Glutamatergic neuron (in vitro differentiated cells): ENCODE measurements at regions not wholly inside any gene's neighbourhood (a gene's known extent, or its start where the extent isn't known, plus 50 kb on each side); places are given as distances from the start of the nearest gene placed in this dataset.

ENCODE experiments used
- DNase-seq: peaks from one replicate; pipeline ENCODE4 v3.0.0; 2022
- H3K27ac Mint-ChIP-seq: one replicate; pipeline ENCODE4 v1.8.0; 2020; ENCODE audit warnings: mild to moderate bottlenecking, mixed read lengths, inconsistent platforms; ENCODE audit not compliant: unreplicated experiment
- H3K27me3 Mint-ChIP-seq: one replicate; pipeline ENCODE4 v1.8.0; 2020; ENCODE audit warnings: mild to moderate bottlenecking, moderate library complexity, mixed read lengths, inconsistent platforms; ENCODE audit not compliant: unreplicated experiment
- H3K36me3 Mint-ChIP-seq: one replicate; pipeline ENCODE4 v1.8.0; 2020; ENCODE audit warnings: mild to moderate bottlenecking, mixed read lengths, inconsistent platforms; ENCODE audit not compliant: unreplicated experiment
- H3K4me1 Mint-ChIP-seq: one replicate; pipeline ENCODE4 v1.8.0; 2020; ENCODE audit warnings: mild to moderate bottlenecking, low read depth, mixed read lengths, inconsistent platforms; ENCODE audit not compliant: unreplicated experiment
- H3K4me3 Mint-ChIP-seq: one replicate; pipeline ENCODE4 v1.8.0; 2020; ENCODE audit warnings: mild to moderate bottlenecking, mixed read lengths, inconsistent platforms; ENCODE audit not compliant: unreplicated experiment
- H3K9me3 Mint-ChIP-seq: one replicate; pipeline ENCODE4 v1.8.0; 2020; ENCODE audit warnings: mild to moderate bottlenecking, moderate library complexity, mixed read lengths, inconsistent platforms; ENCODE audit not compliant: unreplicated experiment
- CTCF ChIP-seq: fragments of 200-600 bp; sonication (generic); IDR thresholded peaks from one replicate; pipeline ENCODE4 v1.5.0; 2021; ENCODE audit not compliant: partially characterized antibody, unreplicated experiment

GRCh38 chr4:144465546-144465945 is 180.4 kb upstream of the HHIP start:
- TF ChIP-seq CTCF, result no peak
- Mint-ChIP-seq H3K36me3 (no peaks in the 10 kb centered on the region), H3K27me3 (peaks cover 2% of the 10 kb centered on the region), H3K27ac (no peak overlapping the region), H3K9me3 (no peaks in the 10 kb centered on the region), H3K4me1 (no peaks in the 10 kb centered on the region), H3K4me3 (no peak overlapping the region)
- no peak for DNase-seq

- Mint-ChIP-seq H3K4me3 (no peak overlapping the region), H3K9me3 (no peaks in the 10 kb centered on the region), H3K27me3 (no peaks in the 10 kb centered on the region), H3K4me1 (no peaks in the 10 kb centered on the region), H3K27ac (no peak overlapping the region), H3K36me3 (no peaks in the 10 kb centered on the region)
- no peak for TF ChIP-seq CTCF
- DNase-seq, result no peak
Observed at GRCh38 chr4:144480068-144480467, 165.9 kb upstream of the HHIP start.

GRCh38 chr4:144489831-144490230 is 156.1 kb upstream of the HHIP start:
- no peaks in the 10 kb centered on the region for H3K36me3 Mint-ChIP-seq
- TF ChIP-seq CTCF, result no peak
- no peaks in the 10 kb centered on the region for H3K27me3 Mint-ChIP-seq

GRCh38 chr4:144494280-144494679 is 151.7 kb upstream of the HHIP start:
- no peaks in the 10 kb centered on the region for H3K9me3 Mint-ChIP-seq
- no peaks in the 10 kb centered on the region for H3K4me1 Mint-ChIP-seq
- H3K27me3 Mint-ChIP-seq, result no peaks in the 10 kb centered on the region
- no peaks in the 10 kb centered on the region for H3K36me3 Mint-ChIP-seq
- no peak overlapping the region for H3K27ac Mint-ChIP-seq
- no peak for TF ChIP-seq CTCF
- no peak for DNase-seq
- H3K4me3 Mint-ChIP-seq, result no peak overlapping the region

More at GRCh38 chr4:144489831-144490230, 156.1 kb upstream of the HHIP start:
- Mint-ChIP-seq H3K4me1 (no peaks in the 10 kb centered on the region), H3K4me3 (no peak overlapping the region), H3K9me3 (peaks cover 2% of the 10 kb centered on the region), H3K27ac (no peak overlapping the region)
- DNase-seq, result no peak

- Mint-ChIP-seq H3K27ac (no peak overlapping the region), H3K4me3 (no peak overlapping the region), H3K36me3 (no peaks in the 10 kb centered on the region), H3K4me1 (no peaks in the 10 kb centered on the region), H3K9me3 (no peaks in the 10 kb centered on the region), H3K27me3 (no peaks in the 10 kb centered on the region)
- no peak for DNase-seq
- no peak for TF ChIP-seq CTCF
Observed at GRCh38 chr4:144495944-144496343, 150.0 kb upstream of the HHIP start.
